ENCODE measurements at regions not wholly inside any gene's neighbourhood (a gene's known extent, or its start where the extent isn't known, plus 50 kb on each side); places are given as distances from the start of the nearest gene placed in this dataset.
"Not testable (repeated sequence)": the region's sequence is repeated elsewhere in the genome, so short reads cannot be mapped to it uniquely, and the experiment has no call there.

DNA sequence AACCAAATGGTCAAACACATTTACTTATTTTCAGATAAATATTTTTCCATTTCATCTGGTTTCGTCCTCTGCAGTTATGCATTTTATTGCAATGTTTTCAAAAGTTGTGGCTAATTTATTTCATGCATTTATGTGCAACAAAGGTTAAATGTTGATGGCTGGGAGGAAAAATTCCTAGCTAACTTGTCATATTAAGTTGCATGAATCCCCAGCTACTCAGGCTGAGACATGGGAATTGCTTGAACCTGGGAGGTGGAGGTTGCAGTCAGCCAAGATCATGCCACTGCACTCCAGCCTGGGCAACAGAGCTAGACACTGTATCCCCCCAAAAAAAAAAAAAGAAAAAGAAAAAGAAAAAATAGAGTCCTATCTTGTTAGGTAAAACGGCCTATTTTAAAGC, 1862.4 kb upstream of the RAG2 start:
- DNase-seq (ENCODE audit: low read depth in 2 of 3, low spot score in 2 of 3): no peak

DNA sequence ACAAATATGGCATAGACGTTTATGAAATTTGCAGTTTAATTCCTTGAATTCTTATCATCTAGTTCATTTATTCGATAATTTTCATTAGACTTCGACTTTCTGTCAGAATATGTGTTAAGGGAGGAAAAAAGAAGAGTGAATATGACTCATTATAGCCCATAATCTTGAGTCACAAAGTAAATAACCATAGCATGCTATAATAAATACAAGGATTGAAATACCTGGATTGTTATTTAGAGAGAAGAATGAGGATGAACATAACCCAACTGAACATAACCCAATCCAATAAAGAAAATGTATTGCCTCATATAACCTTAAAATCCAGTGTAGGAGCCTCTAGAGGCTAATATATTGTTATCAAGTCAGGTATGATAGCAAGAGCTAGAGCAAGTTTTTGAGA, 1858.3 kb upstream of the RAG2 start:
- DNase-seq (ENCODE audit: low read depth in 2 of 3, low spot score in 2 of 3): no peak

DNA sequence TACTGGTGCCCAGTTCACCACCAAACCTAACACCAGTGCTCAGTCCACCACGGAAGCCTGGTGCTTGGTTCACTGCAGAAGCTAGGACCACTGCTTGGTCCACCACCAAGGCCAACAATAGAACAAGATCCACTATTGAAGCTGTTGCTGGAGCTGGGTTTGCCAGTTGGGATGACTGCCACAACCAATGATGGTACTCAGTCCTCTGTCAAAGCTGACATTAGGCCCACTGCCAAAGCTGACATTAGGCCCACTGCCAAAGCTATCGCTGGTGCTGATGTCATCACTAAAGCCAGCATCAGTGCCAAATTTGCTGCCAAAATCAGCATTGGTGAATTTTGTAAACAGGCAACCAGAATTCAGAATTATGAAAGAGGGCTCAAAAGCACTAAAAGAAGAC, 1850.2 kb upstream of the RAG2 start:
- DNase-seq (ENCODE audit: low read depth in 2 of 3, low spot score in 2 of 3): no peak

DNA sequence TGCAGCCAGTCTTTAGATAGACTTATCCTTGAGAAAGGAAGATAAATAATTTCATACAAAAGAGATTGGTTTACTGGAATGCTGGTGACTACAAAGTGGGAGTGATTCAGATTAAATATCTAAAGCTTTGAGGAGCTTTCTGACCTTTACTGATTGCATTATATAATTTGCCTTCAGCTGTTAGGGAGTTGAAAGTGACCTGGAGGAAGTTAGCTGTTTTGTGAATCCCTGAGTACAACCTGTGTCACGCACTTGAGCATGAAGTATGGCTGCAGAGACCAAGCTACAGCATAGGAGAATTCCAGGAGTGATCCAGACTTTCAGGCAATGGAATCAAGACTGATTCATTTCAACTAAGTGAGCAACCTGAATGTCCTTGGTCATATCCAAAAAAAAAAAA, 1848.3 kb upstream of the RAG2 start:
- no peak for DNase-seq (ENCODE audit: low read depth in 2 of 3, low spot score in 2 of 3)

DNA sequence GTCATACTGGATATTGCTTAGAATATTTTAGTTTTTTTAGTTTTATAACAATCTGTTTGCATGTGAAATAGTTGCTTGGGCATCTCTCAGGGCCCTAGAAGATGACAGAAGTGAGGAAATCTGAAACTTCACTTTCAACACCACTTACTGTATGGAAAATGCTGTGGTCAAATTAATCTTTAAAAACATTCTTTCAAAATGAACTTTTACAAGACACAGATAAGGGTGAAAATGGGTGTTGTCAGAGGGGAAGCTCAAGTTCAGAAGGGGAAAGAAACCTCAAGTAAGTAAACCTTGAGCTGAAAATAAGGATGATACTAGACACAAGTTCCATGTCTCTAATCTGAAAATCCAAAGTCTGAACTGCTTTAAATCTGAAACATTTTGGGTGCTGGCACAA, 1840.1 kb upstream of the RAG2 start:
- DNase-seq (ENCODE audit: low read depth in 2 of 3, low spot score in 2 of 3): no peak

DNA sequence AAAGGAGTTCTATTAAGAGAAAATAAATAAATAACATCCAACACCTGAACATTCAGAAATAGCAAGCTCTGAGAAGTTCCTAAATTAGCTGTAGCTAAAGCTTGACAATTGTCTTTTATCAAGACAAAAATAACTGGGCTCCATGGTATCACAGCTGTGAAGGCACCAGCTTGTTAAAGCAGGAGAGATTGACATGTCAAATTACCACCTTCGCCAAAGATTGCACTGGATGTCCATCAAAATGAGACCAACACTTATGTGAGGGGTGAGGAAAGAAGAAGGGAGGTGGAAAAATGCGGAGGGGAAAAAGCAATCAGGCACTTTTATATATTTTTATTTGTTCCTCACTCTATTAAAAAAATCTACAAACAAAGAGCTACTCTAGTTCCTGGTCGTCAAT, 1827.5 kb upstream of the RAG2 start:
- no peak for DNase-seq (ENCODE audit: low read depth in 2 of 3, low spot score in 2 of 3)

DNA sequence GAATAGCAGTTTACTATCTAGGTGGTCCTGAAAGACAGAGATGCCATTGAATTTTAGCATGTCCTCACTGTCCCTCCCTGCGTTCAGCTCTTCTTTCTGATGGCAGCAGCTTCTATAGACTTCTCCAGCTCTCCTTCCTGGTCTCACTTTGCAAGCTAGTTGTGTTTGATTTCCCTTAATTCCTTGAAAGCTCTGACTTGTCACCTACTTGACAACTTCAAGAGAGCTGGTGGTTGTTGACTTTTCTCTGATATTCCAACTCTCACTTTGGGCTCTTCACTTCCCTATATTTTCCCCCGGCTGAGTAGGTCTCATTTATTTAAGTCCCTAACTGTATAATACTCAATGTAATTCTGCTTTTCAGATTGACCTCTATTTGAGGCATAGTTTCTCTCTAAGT, 1825.0 kb upstream of the RAG2 start:
- DNase-seq (ENCODE audit: low read depth in 2 of 3, low spot score in 2 of 3): no peak

DNA sequence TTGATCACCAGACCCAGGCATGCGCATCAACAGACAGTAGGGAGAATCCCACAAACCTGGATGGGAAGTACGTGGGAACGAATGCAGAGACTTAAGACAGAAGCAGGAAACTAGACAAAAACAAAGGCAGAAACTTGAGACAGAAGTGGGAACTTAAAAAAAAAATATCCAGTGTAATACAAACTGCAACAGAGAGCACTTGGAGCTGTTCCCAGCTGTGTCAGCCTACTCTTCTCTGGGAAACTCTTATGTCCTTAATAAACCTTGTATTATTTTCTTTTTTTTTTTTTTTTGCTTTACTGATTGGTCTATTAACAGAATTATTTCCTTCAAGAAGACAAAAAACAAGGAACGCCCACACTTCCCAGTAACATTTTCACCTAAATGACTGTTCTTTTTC, 1818.1 kb upstream of the RAG2 start:
- DNase-seq (ENCODE audit: low read depth in 2 of 3, low spot score in 2 of 3): no peak

DNA sequence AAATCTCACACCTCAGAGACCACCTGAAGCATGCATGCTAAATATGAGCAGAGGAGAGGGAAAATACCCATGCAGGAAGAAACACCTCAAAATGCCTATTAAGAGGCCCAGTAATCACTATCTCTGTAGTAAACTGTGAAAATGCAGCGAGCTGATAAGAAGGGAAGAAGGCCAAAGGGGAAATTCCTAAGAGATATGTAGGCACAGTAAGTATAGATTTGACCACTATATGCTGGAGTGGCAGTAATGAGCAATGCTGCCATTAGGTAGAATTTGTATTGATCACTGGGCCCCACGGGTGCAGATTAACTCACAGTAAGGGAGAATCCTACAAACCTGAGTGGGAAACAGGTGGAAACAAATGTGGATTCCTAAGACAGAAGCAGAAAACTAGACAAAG, 1813.1 kb upstream of the RAG2 start:
- no peak for DNase-seq (ENCODE audit: low read depth in 2 of 3, low spot score in 2 of 3)

DNA sequence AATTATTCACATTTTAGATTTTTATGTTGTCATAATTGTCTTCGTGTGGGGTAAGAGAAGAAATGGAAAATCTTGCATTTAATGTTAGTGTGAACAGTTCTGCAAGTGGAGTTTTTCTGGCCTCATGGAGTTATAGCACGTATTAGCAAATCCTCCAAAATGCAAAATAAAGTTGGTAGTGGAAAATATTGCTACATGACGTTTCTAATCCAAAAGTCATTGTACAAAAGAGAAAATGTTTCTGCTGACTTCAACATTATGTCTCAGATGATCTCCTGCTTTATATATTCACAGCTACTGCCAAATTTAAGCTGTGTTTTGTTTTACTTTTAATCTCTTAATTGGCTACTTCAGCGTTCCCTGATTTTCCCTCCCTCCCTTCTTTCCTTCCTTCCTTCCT, 1804.0 kb upstream of the RAG2 start:
- no peak for DNase-seq (ENCODE audit: low read depth in 2 of 3, low spot score in 2 of 3)

DNA sequence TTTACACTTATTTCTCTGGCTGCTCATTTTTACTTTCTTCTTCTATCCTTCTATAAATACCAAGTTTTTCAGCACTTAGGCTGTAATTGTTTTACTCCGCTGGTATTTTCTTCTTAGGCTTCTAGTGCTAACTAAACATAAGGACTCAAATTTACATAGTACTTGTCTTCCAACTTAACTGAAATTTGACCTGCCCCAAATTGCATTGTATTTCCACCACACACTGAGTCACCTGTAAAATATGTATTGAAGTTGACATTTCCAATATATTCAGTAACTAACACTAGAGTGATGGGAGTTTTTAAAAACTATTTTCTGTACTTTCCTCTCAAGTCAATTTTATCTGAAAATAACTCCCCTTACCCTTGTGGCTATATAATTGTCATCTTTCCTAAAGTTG, 1794.1 kb upstream of the RAG2 start:
- no peak for DNase-seq (ENCODE audit: low read depth in 2 of 3, low spot score in 2 of 3)

DNA sequence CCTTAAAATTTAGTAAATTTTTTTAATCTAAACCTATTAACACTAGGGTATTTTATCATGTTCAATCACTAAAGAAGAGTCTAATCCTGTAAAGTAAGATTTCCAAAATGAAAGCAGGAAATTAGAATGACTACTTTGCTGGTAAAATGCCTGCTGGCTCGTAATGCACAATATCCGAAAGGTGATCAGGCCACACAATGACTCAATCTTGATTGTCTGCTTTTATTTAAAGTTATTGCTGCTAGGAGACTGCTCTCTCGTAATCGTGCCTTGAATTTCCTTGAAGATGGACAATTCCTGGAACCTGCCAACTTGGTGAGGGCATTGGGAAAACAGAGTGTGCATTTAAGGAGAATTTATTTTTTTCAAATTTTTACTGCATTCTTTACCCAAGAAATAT, 1786.5 kb upstream of the RAG2 start:
- DNase-seq (ENCODE audit: low read depth in 2 of 3, low spot score in 2 of 3): no peak

DNA sequence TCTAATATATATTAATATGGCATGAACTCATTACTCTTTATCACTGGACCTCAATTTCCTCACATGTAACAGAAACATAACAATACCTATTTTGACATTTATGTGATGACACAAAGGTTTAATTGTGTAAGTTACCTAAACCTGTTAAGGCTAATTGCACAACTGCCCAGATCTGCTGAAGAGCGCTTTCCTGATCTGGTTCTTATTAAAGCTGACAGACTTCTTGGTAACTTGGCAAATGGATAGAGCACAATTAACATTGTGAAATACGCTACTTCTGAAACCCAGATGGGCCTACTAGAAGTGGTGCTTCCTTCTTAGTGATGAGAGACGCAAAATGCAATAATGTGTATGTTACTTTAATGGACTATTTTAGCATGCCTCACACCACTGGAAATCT, 1767.2 kb upstream of the RAG2 start:
- DNase-seq (ENCODE audit: low read depth in 2 of 3, low spot score in 2 of 3): no peak

DNA sequence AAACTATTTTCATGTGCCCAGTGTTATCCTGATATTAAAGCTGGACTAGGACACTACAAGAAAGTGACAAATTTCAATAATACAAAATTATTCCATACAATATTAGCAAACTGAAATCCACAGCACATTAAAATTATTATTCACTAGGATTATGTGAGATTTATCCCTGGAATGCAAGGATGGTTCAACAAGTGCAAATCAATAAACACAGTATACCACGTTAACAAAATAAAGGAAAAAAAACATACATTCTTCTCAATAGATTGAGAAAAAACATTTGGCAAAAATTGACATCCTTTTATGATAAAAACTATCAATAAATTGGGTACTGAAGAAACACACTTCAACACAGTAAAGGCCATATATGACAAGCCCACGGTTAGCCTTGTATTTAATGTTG, 1758.2 kb upstream of the RAG2 start:
- no peak for DNase-seq (ENCODE audit: low read depth in 2 of 3, low spot score in 2 of 3)

DNA sequence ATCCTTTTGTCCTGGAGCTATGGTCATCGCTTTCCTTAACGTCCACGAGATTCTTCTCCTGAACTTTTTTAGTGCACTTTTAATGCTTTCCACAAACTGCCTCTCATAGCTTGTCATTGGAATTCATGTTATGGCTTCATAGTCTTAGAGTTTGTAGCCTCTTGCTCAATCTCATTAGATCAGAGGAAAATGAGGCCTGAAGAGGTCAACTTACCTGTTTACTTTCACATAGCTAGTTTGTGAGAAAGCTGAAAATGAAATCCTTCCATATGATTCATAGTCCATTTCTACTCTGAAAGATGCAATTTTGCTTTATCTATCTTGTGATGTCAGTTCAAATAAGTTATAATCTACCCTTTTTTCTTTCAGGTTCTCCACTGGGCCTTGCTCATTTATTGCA, 1747.2 kb upstream of the RAG2 start:
- DNase-seq (ENCODE audit: low read depth in 2 of 3, low spot score in 2 of 3): no peak

DNA sequence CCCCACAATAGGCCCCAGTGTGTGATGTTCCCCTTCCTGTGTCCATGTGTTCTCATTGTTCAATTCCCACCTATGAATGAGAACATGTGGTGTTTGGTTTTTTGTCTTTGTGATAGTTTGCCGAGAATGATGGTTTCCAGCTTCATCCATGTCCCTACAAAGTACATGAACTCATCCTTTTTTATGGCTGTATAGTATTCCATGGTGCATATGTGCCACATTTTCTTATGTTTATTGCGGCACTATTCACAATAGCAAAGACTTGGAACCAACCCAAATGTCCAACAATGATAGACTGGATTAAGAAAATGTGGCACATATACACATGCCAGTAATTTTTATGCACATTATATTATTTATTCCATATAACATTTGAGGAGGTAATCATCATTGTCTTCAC, 1743.6 kb upstream of the RAG2 start:
- not testable (repeated sequence) for DNase-seq (ENCODE audit: low read depth in 2 of 3, low spot score in 2 of 3)

DNA sequence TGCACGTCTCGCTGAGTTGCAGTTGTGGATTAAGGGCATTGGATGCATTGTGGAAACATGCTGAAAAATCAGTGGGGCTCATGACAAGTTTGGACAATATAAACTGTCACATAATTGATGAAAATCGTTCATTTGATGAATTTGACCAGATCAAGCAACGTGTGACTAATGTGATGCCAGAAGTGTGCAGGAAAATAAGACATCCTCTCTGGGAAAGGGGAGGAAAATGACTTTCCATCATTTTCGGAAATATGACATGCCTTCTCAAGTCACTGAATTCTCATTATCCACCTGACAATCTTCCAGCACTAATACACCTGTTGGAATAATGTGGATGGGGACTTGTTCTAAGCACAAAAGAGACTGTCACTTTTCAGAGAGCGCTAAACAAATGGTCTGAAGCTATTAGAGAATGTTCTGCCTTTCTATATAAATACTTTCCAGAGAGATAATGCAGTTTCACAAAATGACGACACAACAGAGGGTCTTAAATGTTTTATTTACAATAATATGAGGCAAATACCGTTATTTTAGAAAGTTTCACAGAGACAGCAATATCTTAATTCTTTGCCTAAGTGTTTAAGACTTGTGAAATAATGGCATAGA, 1741.9 kb upstream of the RAG2 start:
- DNase-seq (ENCODE audit: low read depth in 2 of 3, low spot score in 2 of 3): no peak

DNA sequence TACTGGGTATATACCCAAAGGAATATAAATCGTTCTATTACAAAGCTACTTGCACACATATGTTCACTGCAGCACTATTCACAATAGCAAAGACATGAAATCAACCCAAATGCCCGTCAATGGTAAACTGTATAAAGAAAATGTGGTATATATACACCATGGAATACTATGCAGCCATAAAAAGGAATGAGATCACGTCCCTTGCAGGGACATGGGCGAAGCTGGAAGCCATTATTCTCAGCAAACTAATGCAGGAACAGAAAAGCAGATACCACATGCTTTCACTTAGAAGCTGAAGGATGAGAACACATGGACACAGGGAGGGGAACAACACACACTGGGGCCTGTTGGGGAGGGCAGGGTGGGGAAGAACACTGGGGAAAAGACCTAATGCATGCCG, 1740.0 kb upstream of the RAG2 start:
- DNase-seq (ENCODE audit: low read depth in 2 of 3, low spot score in 2 of 3): not testable (repeated sequence)

DNA sequence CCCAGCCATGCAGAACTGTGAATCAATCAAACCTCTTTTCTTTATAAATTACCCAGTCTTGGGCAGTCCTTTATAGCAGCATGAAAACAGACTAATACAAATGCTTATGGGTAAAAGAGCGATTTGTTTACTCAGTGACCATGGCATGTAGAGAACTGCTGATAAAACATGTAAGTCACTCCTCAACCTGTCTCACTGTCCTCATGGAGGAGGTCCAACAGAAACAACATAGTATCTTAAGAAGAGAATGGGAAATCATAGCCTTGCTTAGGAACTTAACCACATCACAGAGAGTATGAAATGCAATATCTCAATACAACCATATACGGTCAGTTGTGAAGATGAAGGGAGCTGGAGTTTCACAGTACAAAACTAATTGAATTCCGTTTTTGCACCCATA, 1734.0 kb upstream of the RAG2 start:
- DNase-seq (ENCODE audit: low read depth in 2 of 3, low spot score in 2 of 3): no peak

DNA sequence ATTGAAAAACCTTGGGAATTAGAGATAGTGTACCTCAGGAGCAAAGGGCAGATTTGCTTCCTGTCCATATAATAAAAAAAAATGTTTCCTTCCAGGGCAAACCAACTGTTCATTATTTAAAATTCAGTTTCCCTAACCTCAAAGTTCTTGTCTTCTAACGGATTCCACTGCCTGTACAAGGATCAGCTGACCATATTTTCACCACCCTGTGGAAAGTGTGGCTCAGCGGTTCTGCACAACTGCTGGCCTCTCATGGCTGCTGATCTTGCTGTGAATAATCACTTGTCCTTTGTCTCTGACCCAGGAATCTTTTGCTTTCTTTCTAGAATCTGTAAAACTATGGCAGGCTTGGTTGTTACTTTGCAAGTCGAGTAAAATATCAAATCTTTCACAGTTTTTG, 1732.5 kb upstream of the RAG2 start:
- no peak for DNase-seq (ENCODE audit: low read depth in 2 of 3, low spot score in 2 of 3)

DNA sequence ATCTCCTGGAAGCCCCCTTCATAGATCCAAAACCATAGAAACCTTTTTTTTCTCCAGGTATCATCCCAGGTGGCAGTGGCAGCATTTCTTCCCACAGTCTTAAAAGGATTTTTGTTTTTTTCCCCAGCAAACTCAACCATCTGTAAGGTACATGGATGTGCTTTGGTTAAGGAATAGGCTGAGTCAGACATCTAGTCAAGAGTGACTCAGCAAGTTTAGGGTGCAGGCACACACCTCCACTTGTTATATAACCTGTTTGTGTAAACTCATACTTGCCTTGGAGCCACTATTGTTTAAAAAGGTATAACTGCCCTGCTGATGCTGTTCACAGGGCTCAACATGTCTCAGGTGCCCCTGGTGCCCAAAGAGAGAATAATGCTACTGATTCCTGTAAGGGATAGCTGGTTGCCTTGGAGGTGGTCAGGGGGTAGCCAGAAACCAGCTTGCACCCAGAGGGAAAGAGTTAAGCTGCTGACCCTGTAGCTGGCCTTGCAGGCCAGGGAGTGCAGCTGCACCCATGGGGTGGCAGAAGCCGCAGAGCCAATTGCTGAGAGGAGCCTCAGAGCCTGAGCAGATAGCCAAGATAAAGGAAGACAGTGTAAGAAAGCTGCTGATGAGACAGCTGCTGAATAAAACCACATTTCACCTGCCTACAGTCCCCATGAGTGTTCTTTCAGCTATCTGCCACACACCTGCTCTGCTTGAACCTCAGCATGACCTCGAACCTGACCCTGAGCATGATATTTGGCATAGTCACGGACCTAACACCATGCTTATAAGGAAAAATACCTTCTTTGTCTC, 1726.1 kb upstream of the RAG2 start:
- no peak for DNase-seq (ENCODE audit: low read depth in 2 of 3, low spot score in 2 of 3)

DNA sequence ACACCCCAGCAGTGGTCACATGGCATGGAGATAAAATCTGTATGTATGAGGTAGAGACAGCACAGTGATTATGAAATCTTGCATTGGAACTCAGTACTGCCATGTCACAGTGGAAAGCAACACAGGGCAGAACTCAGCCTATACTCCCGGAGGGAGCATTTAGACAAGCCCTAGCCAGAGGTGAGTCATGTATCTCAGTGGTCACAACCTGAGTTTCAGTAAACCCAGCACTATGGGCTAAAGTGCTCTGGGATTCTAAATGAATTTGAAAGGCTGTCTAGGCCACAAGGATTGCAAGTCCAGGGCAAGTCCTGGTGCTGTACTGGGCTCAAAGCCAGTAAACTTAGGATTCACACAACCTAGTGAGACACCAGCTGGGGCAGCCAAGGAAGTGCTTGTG, 1717.1 kb upstream of the RAG2 start:
- DNase-seq (ENCODE audit: low read depth in 2 of 3, low spot score in 2 of 3): no peak

DNA sequence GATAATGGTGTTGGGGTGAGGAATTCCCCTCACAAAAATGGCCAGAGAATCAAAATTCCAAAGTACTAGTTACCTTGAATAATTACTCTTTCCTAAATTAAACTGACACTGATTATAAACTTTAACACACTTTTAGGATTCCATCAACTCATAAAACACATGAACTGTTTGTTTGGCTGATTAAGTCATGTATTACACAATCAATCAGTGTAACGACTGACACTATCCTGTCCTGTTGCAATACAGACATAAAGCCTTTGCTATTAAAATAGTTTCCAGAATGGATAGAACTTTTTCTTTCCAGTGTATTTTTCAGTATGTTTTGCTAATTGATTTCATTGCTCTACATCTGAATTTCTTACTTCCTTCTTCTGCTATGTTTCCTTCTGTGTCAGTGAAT, 1709.4 kb upstream of the RAG2 start:
- no peak for DNase-seq (ENCODE audit: low read depth in 2 of 3, low spot score in 2 of 3)
